ENCODE measurements at regions not wholly inside any gene's neighbourhood (a gene's known extent, or its start where the extent isn't known, plus 50 kb on each side); places are given as distances from the start of the nearest gene placed in this dataset.

- DNase-seq (no peak), ATAC-seq (no peak)
- H3K4me1 ChIP-seq: no peaks in the 10 kb centered on the region
- H3K27me3 ChIP-seq (ENCODE audit: low read depth): no peaks in the 10 kb centered on the region
- no peaks in the 10 kb centered on the region for H3K9me3 ChIP-seq
- H3K4me3 ChIP-seq: no peak overlapping the region
- H3K36me3 ChIP-seq: no peaks in the 10 kb centered on the region
- TF ChIP-seq CTCF (IDR thresholded peaks at IDR 0.05): no peak
- intact Hi-C loops (cut with DNase I): no loop called here
- H3K27ac ChIP-seq: no peak overlapping the region
Measured at GRCh38 chr13:104831831-104832230, 1703.6 kb downstream of the EFNB2 start.

GRCh38 chr13:104823709-104824108 lies 1711.8 kb downstream of the EFNB2 start:
- TF ChIP-seq CTCF (IDR thresholded peaks at IDR 0.05): no peak

GRCh38 chr13:104823071-104823470 lies 1712.4 kb downstream of the EFNB2 start:
- no peak for DNase-seq
- ATAC-seq: no peak
- H3K27me3 ChIP-seq (ENCODE audit: low read depth): no peaks in the 10 kb centered on the region
- TF ChIP-seq CTCF (IDR thresholded peaks at IDR 0.05): no peak
- no peaks in the 10 kb centered on the region for H3K36me3 ChIP-seq
- no peaks in the 10 kb centered on the region for H3K9me3 ChIP-seq
- no peak overlapping the region for H3K4me3 ChIP-seq
- H3K27ac ChIP-seq: no peak overlapping the region
- intact Hi-C loops (cut with DNase I): no loop called here
- H3K4me1 ChIP-seq: no peaks in the 10 kb centered on the region

More at GRCh38 chr13:104823709-104824108, 1711.8 kb downstream of the EFNB2 start:
- Histone ChIP-seq H3K27ac (no peak overlapping the region), H3K36me3 (no peaks in the 10 kb centered on the region), H3K4me3 (no peak overlapping the region), H3K4me1 (no peaks in the 10 kb centered on the region), H3K27me3 (ENCODE audit: low read depth) (no peaks in the 10 kb centered on the region), H3K9me3 (no peaks in the 10 kb centered on the region)
- DNase-seq: no peak
- intact Hi-C loops (cut with DNase I): no loop called here
- no peak for ATAC-seq

- intact Hi-C loops (cut with DNase I): no loop called here
- no peak for TF ChIP-seq CTCF (IDR thresholded peaks at IDR 0.05)
- no peak for DNase-seq
- no peaks in the 10 kb centered on the region for H3K27me3 ChIP-seq (ENCODE audit: low read depth)
- ATAC-seq: no peak
- H3K9me3 ChIP-seq: no peaks in the 10 kb centered on the region
- no peak overlapping the region for H3K4me3 ChIP-seq
- no peak overlapping the region for H3K27ac ChIP-seq
- H3K36me3 ChIP-seq: no peaks in the 10 kb centered on the region
- no peaks in the 10 kb centered on the region for H3K4me1 ChIP-seq
Measured at GRCh38 chr13:104817271-104817670, 1718.2 kb downstream of the EFNB2 start.

GRCh38 chr13:104816726-104817125 lies 1718.7 kb downstream of the EFNB2 start:
- no peak for TF ChIP-seq CTCF (IDR thresholded peaks at IDR 0.05)

GRCh38 chr13:104810242-104810641 lies 1725.2 kb downstream of the EFNB2 start:
- no peak for TF ChIP-seq CTCF (IDR thresholded peaks at IDR 0.05)
- no peak overlapping the region for H3K4me3 ChIP-seq
- no peaks in the 10 kb centered on the region for H3K27me3 ChIP-seq (ENCODE audit: low read depth)
- intact Hi-C loops (cut with DNase I): no loop called here
- no peak overlapping the region for H3K27ac ChIP-seq
- DNase-seq (no peak), ATAC-seq (no peak)
- no peaks in the 10 kb centered on the region for H3K4me1 ChIP-seq
- no peaks in the 10 kb centered on the region for H3K36me3 ChIP-seq
- no peaks in the 10 kb centered on the region for H3K9me3 ChIP-seq

More at GRCh38 chr13:104816726-104817125, 1718.7 kb downstream of the EFNB2 start:
- DNase-seq (no peak), ATAC-seq (no peak)
- Histone ChIP-seq H3K27me3 (ENCODE audit: low read depth) (no peaks in the 10 kb centered on the region), H3K27ac (no peak overlapping the region), H3K4me3 (no peak overlapping the region), H3K4me1 (no peaks in the 10 kb centered on the region), H3K9me3 (no peaks in the 10 kb centered on the region), H3K36me3 (no peaks in the 10 kb centered on the region)
- intact Hi-C loops (cut with DNase I): no loop called here
